OCI-LY1 (cell line): ENCODE measurements at regions not wholly inside any gene's neighbourhood (a gene's known extent, or its start where the extent isn't known, plus 50 kb on each side); places are given as distances from the start of the nearest gene placed in this dataset.

Source experiments
- CTCF ChIP-seq: fragments of 200-600 bp; sonication (generic), shearing (Covaris generic); IDR thresholded peaks from 2 replicates; pipeline ENCODE4 v1.5.1; 2017; ENCODE audit warnings: mild to moderate bottlenecking, antibody characterized with exemption, low read length, moderate library complexity, mixed read lengths
- EZH2 ChIP-seq: fragments of 200-600 bp; sonication (generic), shearing (Covaris generic); IDR thresholded peaks from 2 replicates; pipeline ENCODE4 v1.8.0; 2017; ENCODE audit warnings: borderline replicate concordance, mixed run types, mild to moderate bottlenecking, antibody characterized with exemption, low read length, moderate library complexity, mixed read lengths

DNA sequence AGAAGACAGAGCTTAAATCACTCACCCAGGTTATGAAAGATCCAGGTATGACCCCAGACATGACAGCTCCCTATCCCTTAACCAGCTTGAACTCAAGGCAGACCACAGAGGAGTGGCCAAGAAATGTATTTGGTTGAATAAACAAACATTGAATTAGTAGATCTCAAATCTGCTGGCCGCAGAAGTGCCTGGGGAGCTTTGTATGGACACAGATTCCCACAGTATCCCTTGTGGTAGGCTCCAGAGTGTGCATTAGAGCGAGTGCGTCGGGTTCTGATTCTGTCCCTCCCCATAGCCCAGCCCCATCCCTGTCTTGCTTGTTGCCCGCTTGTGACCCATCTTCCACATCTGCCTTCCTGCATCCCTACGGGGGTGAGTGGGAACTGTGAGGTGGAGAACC, 118.8 kb upstream of the FOXF1 start:
- no peak for TF ChIP-seq CTCF
- no peak for TF ChIP-seq EZH2
